WTC11 (cell line): ENCODE measurements at regions not wholly inside any gene's neighbourhood (a gene's known extent, or its start where the extent isn't known, plus 50 kb on each side); places are given as distances from the start of the nearest gene placed in this dataset.

Source experiments
- ATAC-seq: fragments of 200-7000 bp; cut with Tn5 transposase; 2 replicates; pipeline ENCODE4 v1.10.0; 2021; ENCODE audit warnings: mild to moderate bottlenecking, moderate library complexity
- CTCF ChIA-PET: fragments of 300-600 bp; sonication (Branson Sonifier 250); formaldehyde crosslinking; loops from one replicate; lab custom pipeline; 2021; ENCODE audit warnings: antibody characterized with exemption; lab: Charles Lee
- POLR2A ChIA-PET: fragments of 350-600 bp; sonication (Branson Sonifier 250); formaldehyde crosslinking; loops from one replicate; lab custom pipeline; 2021; ENCODE audit warnings: antibody characterized with exemption; lab: Charles Lee
- DNase-seq: peaks from one replicate; pipeline ENCODE4 v3.0.0; 2021; ENCODE audit warnings: low spot score
- H3K27ac Mint-ChIP-seq: 2 replicates; pipeline ENCODE4 v1.8.0; 2021; ENCODE audit warnings: mixed read lengths
- H3K27me3 Mint-ChIP-seq: 2 replicates; pipeline ENCODE4 v1.8.0; 2021; ENCODE audit warnings: low read depth, mild to moderate bottlenecking, moderate library complexity, mixed read lengths
- H3K36me3 Mint-ChIP-seq: 2 replicates; pipeline ENCODE4 v1.8.0; 2021; ENCODE audit warnings: mixed read lengths
- H3K4me1 Mint-ChIP-seq: 2 replicates; pipeline ENCODE4 v1.8.0; 2022; ENCODE audit warnings: mixed read lengths
- H3K4me3 Mint-ChIP-seq: 2 replicates; pipeline ENCODE4 v1.8.0; 2021; ENCODE audit warnings: mild to moderate bottlenecking, moderate library complexity, mixed read lengths
- H3K9me3 Mint-ChIP-seq: 2 replicates; pipeline ENCODE4 v1.8.0; 2021; ENCODE audit warnings: mixed read lengths
- ARID4B ChIP-seq: sonication (generic); formaldehyde crosslinking; IDR thresholded peaks from 2 replicates; pipeline ENCODE4 v1.8.0; 2023; ENCODE audit warnings: missing genetic modification reagents, mild to moderate bottlenecking, borderline replicate concordance
- GTF2I ChIP-seq: fragments of 250-450 bp; sonication (Bioruptor Pico); conservative IDR thresholded peaks from 2 replicates; pipeline ENCODE4 v1.4.0; 2021; ENCODE audit warnings: mild to moderate bottlenecking
- HMGA2 ChIP-seq: fragments of 250-450 bp; sonication (Bioruptor Pico); IDR thresholded peaks from 2 replicates; pipeline ENCODE4 v1.4.0; 2021; ENCODE audit warnings: mild to moderate bottlenecking, moderate library complexity
- IRF2 ChIP-seq: sonication (generic); formaldehyde crosslinking; IDR thresholded peaks from 2 replicates; pipeline ENCODE4 v1.8.0; 2022; ENCODE audit warnings: low read depth, missing genetic modification reagents, borderline replicate concordance
- JUN ChIP-seq: sonication (generic); formaldehyde crosslinking; IDR thresholded peaks from 2 replicates; pipeline ENCODE4 v1.8.0; 2023; ENCODE audit warnings: mild to moderate bottlenecking, missing genetic modification reagents
- MLX ChIP-seq: sonication (generic); formaldehyde crosslinking; IDR thresholded peaks from 2 replicates; pipeline ENCODE4 v1.8.1; 2023; ENCODE audit warnings: mild to moderate bottlenecking, missing genetic modification reagents, moderate library complexity
- NFE2L1 ChIP-seq: sonication (generic); formaldehyde crosslinking; IDR thresholded peaks from 2 replicates; pipeline ENCODE4 v1.8.1; 2023; ENCODE audit warnings: missing genetic modification reagents
- SMAD4 ChIP-seq: sonication (generic); formaldehyde crosslinking; IDR thresholded peaks from 2 replicates; pipeline ENCODE4 v1.8.0; 2022; ENCODE audit warnings: mild to moderate bottlenecking, missing genetic modification reagents
- TEAD1 ChIP-seq: sonication (generic); formaldehyde crosslinking; IDR thresholded peaks from 2 replicates; pipeline ENCODE4 v1.8.0; 2022; ENCODE audit warnings: mild to moderate bottlenecking, missing genetic modification reagents
- TEAD4 ChIP-seq: sonication (generic); formaldehyde crosslinking; IDR thresholded peaks from 2 replicates; pipeline ENCODE4 v1.8.0; 2022; ENCODE audit warnings: mild to moderate bottlenecking, missing genetic modification reagents
- ZNF219 ChIP-seq: sonication (generic); formaldehyde crosslinking; IDR thresholded peaks from 2 replicates; pipeline ENCODE4 v1.8.0; 2023; ENCODE audit warnings: missing genetic modification reagents, mild to moderate bottlenecking, borderline replicate concordance
- ZNF232 ChIP-seq: sonication (generic); formaldehyde crosslinking; IDR thresholded peaks from 2 replicates; pipeline ENCODE4 v1.8.0; 2022; ENCODE audit warnings: mild to moderate bottlenecking, missing genetic modification reagents
- ZNF416 ChIP-seq: fragments of 250-450 bp; sonication (Bioruptor Pico); IDR thresholded peaks from 2 replicates; pipeline ENCODE4 v1.9.0; 2021; ENCODE audit warnings: mild to moderate bottlenecking, inconsistent platforms
- TF ChIP-seq, protein P1 (sequence below): sonication (generic); formaldehyde crosslinking; IDR thresholded peaks from 2 replicates; pipeline ENCODE4 v1.8.1; 2022; ENCODE audit warnings: low read depth, mild to moderate bottlenecking, moderate library complexity, missing genetic modification reagents, borderline replicate concordance

DNA sequence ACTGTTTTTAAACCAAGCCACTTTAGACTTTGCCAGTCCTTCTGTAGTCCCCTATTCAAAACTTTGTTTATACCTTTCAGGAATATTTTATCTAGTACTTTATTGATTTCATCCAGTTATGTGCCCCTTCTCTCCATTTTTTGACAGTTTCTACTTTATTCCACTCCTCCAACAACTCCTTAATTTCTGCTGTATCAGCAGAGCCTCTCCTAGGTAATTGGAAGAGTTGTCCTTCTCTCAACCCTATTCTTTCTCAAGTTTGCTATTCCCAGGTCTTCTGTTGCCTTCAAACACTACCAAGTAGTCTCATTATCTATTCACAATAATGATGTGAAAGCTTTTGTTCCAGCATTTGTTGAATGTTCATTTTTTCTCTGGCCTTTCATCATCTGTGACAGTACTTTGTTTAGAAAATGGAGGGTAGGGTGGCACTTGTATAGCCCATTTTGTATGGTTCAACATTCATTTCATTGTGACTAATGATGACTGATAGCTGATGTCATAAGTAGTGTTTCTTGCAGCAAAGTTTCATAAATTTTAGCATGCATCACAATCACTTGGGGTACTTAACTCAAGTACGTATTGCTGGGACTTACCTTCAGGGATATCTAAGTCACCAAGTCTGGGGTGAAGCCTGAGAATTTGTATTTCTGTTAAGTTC lies 204.4 kb upstream of the DMRT1 start (continued):
- TF ChIP-seq ARID4B (CRISPR knock-in tag), result no peak
- no peak for TF ChIP-seq JUN (CRISPR knock-in tag)
- TF ChIP-seq, all 79 proteins: peak for 0

DNA sequence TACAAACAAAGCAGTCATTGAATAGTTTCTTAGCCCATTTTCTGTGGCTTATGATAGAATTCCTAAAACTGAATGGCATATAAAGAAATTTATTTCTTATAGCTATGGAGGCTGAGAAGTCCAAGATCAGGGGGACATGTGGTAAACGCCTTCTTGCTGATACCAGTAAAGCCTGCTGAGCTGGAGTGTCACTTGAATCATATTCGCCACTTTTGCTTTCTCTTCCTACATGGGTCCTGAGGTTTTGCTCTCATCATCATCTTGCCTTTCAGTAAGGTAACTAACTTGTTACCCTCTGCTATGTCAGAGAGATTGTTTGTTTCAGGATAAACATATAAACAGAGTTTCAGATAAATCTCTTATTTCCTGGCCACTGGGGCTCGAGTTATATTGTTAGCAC lies 203.3 kb upstream of the DMRT1 start:
- no peak overlapping the region for H3K27ac Mint-ChIP-seq
- H3K9me3 Mint-ChIP-seq, result peaks cover 19% of the 10 kb centered on the region
- TF ChIP-seq TEAD1, result no peak
- TF ChIP-seq MLX (CRISPR knock-in tag), result no peak
- no peak for TF ChIP-seq HMGA2 (CRISPR knock-in tag)
- no peak for TF ChIP-seq ZNF416 (CRISPR knock-in tag)
- no peak for TF ChIP-seq ZNF232 (CRISPR knock-in tag)
- no peak for TF ChIP-seq TEAD4 (CRISPR knock-in tag)
- no peak for TF ChIP-seq ZNF219 (CRISPR knock-in tag)
- TF ChIP-seq, protein P1, sequence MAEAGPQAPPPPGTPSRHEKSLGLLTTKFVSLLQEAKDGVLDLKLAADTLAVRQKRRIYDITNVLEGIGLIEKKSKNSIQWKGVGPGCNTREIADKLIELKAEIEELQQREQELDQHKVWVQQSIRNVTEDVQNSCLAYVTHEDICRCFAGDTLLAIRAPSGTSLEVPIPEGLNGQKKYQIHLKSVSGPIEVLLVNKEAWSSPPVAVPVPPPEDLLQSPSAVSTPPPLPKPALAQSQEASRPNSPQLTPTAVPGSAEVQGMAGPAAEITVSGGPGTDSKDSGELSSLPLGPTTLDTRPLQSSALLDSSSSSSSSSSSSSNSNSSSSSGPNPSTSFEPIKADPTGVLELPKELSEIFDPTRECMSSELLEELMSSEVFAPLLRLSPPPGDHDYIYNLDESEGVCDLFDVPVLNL (CRISPR knock-in tag), result no peak
- TF ChIP-seq SMAD4 (CRISPR knock-in tag), result no peak
- DNase-seq (no peak), ATAC-seq (no peak)
- ChIA-PET POLR2A (no interaction called here), CTCF (no interaction called here)
- H3K4me1 Mint-ChIP-seq, result peaks cover 14% of the 10 kb centered on the region
- no peaks in the 10 kb centered on the region for H3K27me3 Mint-ChIP-seq
- H3K4me3 Mint-ChIP-seq, result no peak overlapping the region
- peaks cover 15% of the 10 kb centered on the region for H3K36me3 Mint-ChIP-seq

- Mint-ChIP-seq H3K9me3 (no peaks in the 10 kb centered on the region), H3K36me3 (no peaks in the 10 kb centered on the region), H3K4me1 (peaks cover 14% of the 10 kb centered on the region), H3K27me3 (no peaks in the 10 kb centered on the region), H3K27ac (no peak overlapping the region), H3K4me3 (no peak overlapping the region)
- POLR2A ChIA-PET, result no interaction called here
- CTCF ChIA-PET, result interaction anchor here (0.9 kb wide), 1 partner anchor 115 kb away, joined by 3 read pairs; no protein-coding TSS in a partner anchor
- ATAC-seq (no peak), DNase-seq (no peak)
- TF ChIP-seq ARID4B (CRISPR knock-in tag) (no peak), GTF2I (CRISPR knock-in tag) (no peak), IRF2 (CRISPR knock-in tag) (no peak), NFE2L1 (CRISPR knock-in tag) (no peak)
These were observed 199.5 kb upstream of the DMRT1 start for GRCh38 chr9:642014-642413.
